Dedifferentiated amniotic fluid mesenchymal stem cell (primary cell): ENCODE measurements at regions not wholly inside any gene's neighbourhood (a gene's known extent, or its start where the extent isn't known, plus 50 kb on each side); places are given as distances from the start of the nearest gene placed in this dataset.

Source experiments
- DNase-seq: peaks from one replicate; pipeline ENCODE4 v3.0.0-alpha.2; 2016; ENCODE audit errors: extremely low spot score

GRCh38 chr20:60321601-60322000 is 363.4 kb downstream of the CDH26 start:
- no peak for DNase-seq

- no peak for DNase-seq
These were observed 368.6 kb downstream of the CDH26 start for GRCh38 chr20:60326821-60327220.

- DNase-seq, result no peak
These were observed 369.9 kb downstream of the CDH26 start for GRCh38 chr20:60327971-60328660.

- DNase-seq, result no peak
These were observed 372.2 kb downstream of the CDH26 start for GRCh38 chr20:60330461-60330860.

GRCh38 chr20:60331688-60332300 is 373.6 kb downstream of the CDH26 start:
- DNase-seq, result no peak

- no peak for DNase-seq
These were observed 374.3 kb downstream of the CDH26 start for GRCh38 chr20:60332523-60332922.

GRCh38 chr20:60334911-60335310 is 376.7 kb downstream of the CDH26 start:
- DNase-seq, result no peak

GRCh38 chr20:60338556-60338955 is 380.3 kb downstream of the CDH26 start:
- DNase-seq, result no peak

- no peak for DNase-seq
These were observed 381.5 kb downstream of the CDH26 start for GRCh38 chr20:60339738-60340137.

GRCh38 chr20:60340232-60340631 is 382.0 kb downstream of the CDH26 start:
- DNase-seq, result no peak

GRCh38 chr20:60341062-60341461 is 382.8 kb downstream of the CDH26 start:
- DNase-seq, result no peak

GRCh38 chr20:60345106-60345505 is 386.9 kb downstream of the CDH26 start:
- DNase-seq, result no peak

- no peak for DNase-seq
These were observed 391.2 kb downstream of the CDH26 start for GRCh38 chr20:60349418-60349817.

GRCh38 chr20:60352017-60352416 is 393.8 kb downstream of the CDH26 start:
- no peak for DNase-seq

- no peak for DNase-seq
These were observed 394.4 kb downstream of the CDH26 start for GRCh38 chr20:60352596-60352995.

- no peak for DNase-seq
These were observed 395.9 kb downstream of the CDH26 start for GRCh38 chr20:60354024-60354580.

- DNase-seq, result no peak
These were observed 399.9 kb downstream of the CDH26 start for GRCh38 chr20:60358101-60358500.

- DNase-seq, result no peak
These were observed 400.8 kb downstream of the CDH26 start for GRCh38 chr20:60359010-60359409.

- DNase-seq, result no peak
These were observed 403.7 kb downstream of the CDH26 start for GRCh38 chr20:60361761-60362395.

- no peak for DNase-seq
These were observed 404.3 kb downstream of the CDH26 start for GRCh38 chr20:60362531-60362930.

- DNase-seq, result no peak
These were observed 405.5 kb downstream of the CDH26 start for GRCh38 chr20:60363698-60364097.

- no peak for DNase-seq
These were observed 406.9 kb downstream of the CDH26 start for GRCh38 chr20:60365064-60365666.
